OCI-LY3 (cell line): ENCODE measurements at regions not wholly inside any gene's neighbourhood (a gene's known extent, or its start where the extent isn't known, plus 50 kb on each side); places are given as distances from the start of the nearest gene placed in this dataset.
"Not testable (repeated sequence)": the region's sequence is repeated elsewhere in the genome, so short reads cannot be mapped to it uniquely, and the experiment has no call there.

Experiments
- H2AFZ ChIP-seq: fragments of 200-600, 300-600 bp; shearing (Covaris generic); 2 replicates; pipeline ENCODE4 v1.6.0; 2014; ENCODE audit warnings: antibody characterized with exemption, low read depth, low read length
- H3K27ac ChIP-seq: fragments of 200-600, 300-600 bp; sonication (generic); 2 replicates; pipeline ENCODE4 v1.5.1; 2014; ENCODE audit warnings: mild to moderate bottlenecking, low read length, moderate library complexity, mixed read lengths
- H3K27me3 ChIP-seq: fragments of 200-600, 300-600 bp; sonication (generic); 2 replicates; pipeline ENCODE4 v1.6.1; 2014; ENCODE audit warnings: low read depth, low read length, mixed read lengths
- H3K36me3 ChIP-seq: fragments of 200-600, 300-600 bp; sonication (generic); replicated peaks from 2 replicates; pipeline ENCODE3; 2014; ENCODE audit warnings: low read depth, low read length, mixed read lengths
- H3K4me1 ChIP-seq: fragments of 300-600, 200-600 bp; sonication (generic); 2 replicates; pipeline ENCODE4 v1.6.1; 2014; ENCODE audit warnings: low read length, mixed read lengths
- H3K4me2 ChIP-seq: fragments of 200-600, 300-600 bp; sonication (generic); 2 replicates; pipeline ENCODE4 v1.6.1; 2014; ENCODE audit warnings: low read length, mixed read lengths
- H3K4me3 ChIP-seq: fragments of 300-600, 200-600 bp; sonication (generic); 2 replicates; pipeline ENCODE4 v1.5.1; 2014; ENCODE audit warnings: antibody characterized with exemption, mild to moderate bottlenecking, low read length, moderate library complexity
- H3K79me2 ChIP-seq: fragments of 300-600, 200-600 bp; shearing (Covaris generic); 2 replicates; pipeline ENCODE4 v1.6.1; 2014; ENCODE audit warnings: mild to moderate bottlenecking, low read length, mixed read lengths
- H3K9ac ChIP-seq: fragments of 300-600, 200-600 bp; shearing (Covaris generic); 2 replicates; pipeline ENCODE4 v1.6.0; 2014; ENCODE audit warnings: mild to moderate bottlenecking, low read length, moderate library complexity
- H3K9me3 ChIP-seq: fragments of 200-600, 300-600 bp; shearing (Covaris generic); 2 replicates; pipeline ENCODE4 v1.6.1; 2014; ENCODE audit warnings: low read length, mixed read lengths; ENCODE audit not compliant: insufficient read depth
- H4K20me1 ChIP-seq: fragments of 200-600, 300-600 bp; sonication (generic); 2 replicates; pipeline ENCODE4 v1.6.1; 2016; ENCODE audit warnings: low read length, mixed read lengths; ENCODE audit not compliant: insufficient read depth
- EZH2phosphoT487 ChIP-seq: fragments of 200-600 bp; shearing (Covaris generic); IDR thresholded peaks from 2 replicates; pipeline ENCODE4 v1.6.1; 2018; ENCODE audit warnings: antibody characterized with exemption, mixed run types, low read depth
- TF ChIP-seq, protein P1 (sequence below): fragments of 200-600, 300-600 bp; sonication (generic); IDR thresholded peaks from 2 replicates; pipeline ENCODE4 v1.5.1; 2014; ENCODE audit warnings: antibody characterized with exemption, low read length, low read depth

DNA sequence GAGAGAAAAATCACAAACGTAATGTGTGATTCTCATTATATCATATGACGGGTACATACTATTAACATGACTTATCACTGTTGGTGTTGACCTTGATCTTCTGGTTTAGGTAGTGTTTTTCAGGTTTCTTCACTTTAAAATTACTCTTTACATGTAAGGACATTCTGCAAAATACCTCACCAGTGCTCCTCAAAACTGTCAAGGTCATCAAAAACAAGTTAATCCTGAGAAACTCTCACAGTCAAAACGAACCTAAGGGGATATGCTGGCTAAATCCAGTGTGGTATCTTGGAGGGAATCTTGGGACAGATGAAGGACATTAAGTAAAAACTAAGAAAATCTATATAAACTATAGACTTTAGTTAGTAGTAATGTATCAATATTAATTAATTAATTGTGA is 499.8 kb downstream of the IRS1 start:
- Histone ChIP-seq H3K4me3 (no peak overlapping the region), H3K9ac (no peak overlapping the region), H4K20me1 (no peaks in the 10 kb centered on the region), H3K4me2 (no peak overlapping the region), H3K79me2 (no peaks in the 10 kb centered on the region), H3K4me1 (peaks cover 10% of the 10 kb centered on the region), H2AFZ (no peak overlapping the region), H3K27ac (no peak overlapping the region), H3K27me3 (no peaks in the 10 kb centered on the region), H3K9me3 (no peaks in the 10 kb centered on the region), H3K36me3 (no peaks in the 10 kb centered on the region)
- no peak for TF ChIP-seq EZH2phosphoT487
- TF ChIP-seq, protein P1, sequence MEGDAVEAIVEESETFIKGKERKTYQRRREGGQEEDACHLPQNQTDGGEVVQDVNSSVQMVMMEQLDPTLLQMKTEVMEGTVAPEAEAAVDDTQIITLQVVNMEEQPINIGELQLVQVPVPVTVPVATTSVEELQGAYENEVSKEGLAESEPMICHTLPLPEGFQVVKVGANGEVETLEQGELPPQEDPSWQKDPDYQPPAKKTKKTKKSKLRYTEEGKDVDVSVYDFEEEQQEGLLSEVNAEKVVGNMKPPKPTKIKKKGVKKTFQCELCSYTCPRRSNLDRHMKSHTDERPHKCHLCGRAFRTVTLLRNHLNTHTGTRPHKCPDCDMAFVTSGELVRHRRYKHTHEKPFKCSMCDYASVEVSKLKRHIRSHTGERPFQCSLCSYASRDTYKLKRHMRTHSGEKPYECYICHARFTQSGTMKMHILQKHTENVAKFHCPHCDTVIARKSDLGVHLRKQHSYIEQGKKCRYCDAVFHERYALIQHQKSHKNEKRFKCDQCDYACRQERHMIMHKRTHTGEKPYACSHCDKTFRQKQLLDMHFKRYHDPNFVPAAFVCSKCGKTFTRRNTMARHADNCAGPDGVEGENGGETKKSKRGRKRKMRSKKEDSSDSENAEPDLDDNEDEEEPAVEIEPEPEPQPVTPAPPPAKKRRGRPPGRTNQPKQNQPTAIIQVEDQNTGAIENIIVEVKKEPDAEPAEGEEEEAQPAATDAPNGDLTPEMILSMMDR = no peak

DNA sequence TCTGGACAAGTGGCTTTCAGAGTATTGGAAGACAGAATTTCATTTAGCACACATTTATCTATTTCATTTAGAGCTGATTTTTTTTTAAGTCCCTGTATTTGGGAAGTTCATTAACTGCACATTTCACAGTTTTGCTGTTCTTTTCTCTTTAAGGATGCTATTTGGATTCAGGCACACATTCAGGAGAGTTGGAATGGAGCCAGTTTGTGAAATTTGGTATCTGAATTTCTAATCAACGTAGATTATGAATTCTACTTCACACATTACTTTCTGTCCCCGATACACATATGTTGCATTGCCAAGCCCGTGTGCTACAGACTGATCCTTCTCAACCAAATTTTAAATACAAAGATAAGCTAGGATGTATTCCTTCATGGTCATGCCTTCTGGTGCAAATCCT is 503.9 kb downstream of the IRS1 start:
- Histone ChIP-seq H3K36me3 (no peaks in the 10 kb centered on the region), H3K27ac (no peak overlapping the region), H2AFZ (no peak overlapping the region), H3K4me3 (no peak overlapping the region), H3K4me1 (peaks cover 6% of the 10 kb centered on the region), H4K20me1 (no peaks in the 10 kb centered on the region), H3K79me2 (no peaks in the 10 kb centered on the region), H3K9ac (no peak overlapping the region), H3K4me2 (no peak overlapping the region), H3K27me3 (no peaks in the 10 kb centered on the region), H3K9me3 (no peaks in the 10 kb centered on the region)
- TF ChIP-seq, protein P1 = no peak
- TF ChIP-seq EZH2phosphoT487 = no peak

DNA sequence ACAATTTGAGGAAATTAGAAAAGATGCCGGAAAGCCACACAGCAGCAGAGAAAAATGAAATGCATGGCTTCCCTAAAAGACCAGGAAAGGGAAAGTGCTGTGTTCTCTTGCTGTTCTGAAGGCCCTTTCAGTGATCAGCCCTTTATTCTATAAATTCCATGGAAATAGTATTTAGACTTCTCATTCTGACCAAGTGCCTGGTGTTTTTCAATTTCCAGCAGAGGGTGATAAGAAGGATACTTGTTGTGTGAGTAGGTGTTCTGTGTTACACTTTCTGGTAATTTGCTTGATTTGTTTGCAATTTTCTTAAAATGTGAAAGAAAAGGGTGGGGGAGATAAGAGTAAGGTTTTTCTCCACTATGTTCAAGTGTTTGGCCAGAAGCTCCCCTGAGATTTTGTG is 504.5 kb downstream of the IRS1 start:
- no peak for TF ChIP-seq EZH2phosphoT487
- TF ChIP-seq, protein P1 = no peak
- Histone ChIP-seq H2AFZ (no peak overlapping the region), H3K4me1 (peaks cover under 1% of the 10 kb centered on the region), H3K4me2 (no peak overlapping the region), H3K4me3 (no peak overlapping the region), H3K27ac (no peak overlapping the region), H3K36me3 (no peaks in the 10 kb centered on the region), H4K20me1 (no peaks in the 10 kb centered on the region), H3K27me3 (no peaks in the 10 kb centered on the region), H3K79me2 (no peaks in the 10 kb centered on the region), H3K9ac (no peak overlapping the region), H3K9me3 (no peaks in the 10 kb centered on the region)

DNA sequence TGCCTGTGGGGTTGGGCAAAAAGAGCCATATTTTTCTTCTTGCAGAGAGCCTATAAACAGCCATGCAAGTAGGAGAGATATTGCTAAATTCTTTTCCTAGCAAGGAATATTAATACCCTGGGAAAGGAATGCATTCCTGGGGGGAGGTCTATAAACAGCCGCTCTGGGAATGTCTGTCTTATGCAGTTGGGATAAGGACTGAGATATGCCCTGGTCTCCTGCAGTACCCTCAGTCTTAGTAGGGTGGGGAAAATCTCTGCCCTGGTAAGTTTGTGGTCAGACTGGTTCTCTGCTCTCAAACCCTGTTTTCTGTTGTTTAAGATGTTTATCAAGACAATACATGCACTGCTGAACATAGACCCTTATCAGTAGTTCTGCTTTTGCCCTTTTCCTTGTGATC is 508.3 kb downstream of the IRS1 start:
- not testable (repeated sequence) for H3K36me3 ChIP-seq, H3K9ac ChIP-seq, H3K4me2 ChIP-seq, H3K9me3 ChIP-seq, H3K79me2 ChIP-seq, H3K4me3 ChIP-seq, H2AFZ ChIP-seq, H3K27me3 ChIP-seq, H3K27ac ChIP-seq, H3K4me1 ChIP-seq, H4K20me1 ChIP-seq

DNA sequence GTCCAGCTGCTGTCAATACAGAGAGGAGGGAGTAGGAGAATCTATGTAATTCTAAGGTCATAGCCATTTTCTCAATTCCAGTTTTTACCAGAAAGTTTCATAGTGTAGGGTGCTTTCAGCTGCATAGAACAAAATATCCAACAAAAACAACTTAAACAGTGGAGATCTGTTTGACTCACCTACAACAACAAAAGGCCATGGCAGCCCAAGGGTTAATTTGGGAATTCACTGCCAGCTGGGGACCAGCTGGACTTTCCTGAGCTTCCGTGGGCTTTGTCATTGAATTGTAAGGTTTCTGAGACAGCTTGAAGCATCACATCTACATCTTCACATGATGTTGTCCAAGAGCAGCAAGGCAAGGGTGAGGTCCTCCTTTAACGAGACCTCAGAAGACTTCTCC is 512.7 kb downstream of the IRS1 start:
- no peak overlapping the region for H3K4me2 ChIP-seq
- no peaks in the 10 kb centered on the region for H3K4me1 ChIP-seq
- no peaks in the 10 kb centered on the region for H3K36me3 ChIP-seq
- no peak overlapping the region for H2AFZ ChIP-seq
- no peaks in the 10 kb centered on the region for H4K20me1 ChIP-seq
- no peak overlapping the region for H3K27ac ChIP-seq
- H3K79me2 ChIP-seq = no peaks in the 10 kb centered on the region
- no peaks in the 10 kb centered on the region for H3K9me3 ChIP-seq
- H3K9ac ChIP-seq = no peak overlapping the region
- TF ChIP-seq EZH2phosphoT487 = no peak
- TF ChIP-seq, protein P1 = no peak
- no peaks in the 10 kb centered on the region for H3K27me3 ChIP-seq
- no peak overlapping the region for H3K4me3 ChIP-seq
